HepG2 (cell line): ENCODE measurements at regions not wholly inside any gene's neighbourhood (a gene's known extent, or its start where the extent isn't known, plus 50 kb on each side); places are given as distances from the start of the nearest gene placed in this dataset.

Experiments used
- ATAC-seq: fragments of 200-7000 bp; cut with Tn5 transposase; 3 replicates; pipeline ENCODE4 v1.9.1; 2020; ENCODE audit warnings: mild to moderate bottlenecking, moderate library complexity
- BruUV-seq: library from RNA; stranded (reverse); fragments of 400-500 nt; replicated peaks from 2 replicates; lab custom pipeline; 2021; lab: Mats Ljungman, UMichigan
- CTCF ChIA-PET: fragments of 300-600 bp; formaldehyde crosslinking; extraction: SDS; loops from one replicate; lab custom pipeline; 2021; ENCODE audit warnings: low total read pairs, inconsistent platforms, low intra/inter-chr PET ratio; lab: Yijun Ruan, JAX
- POLR2A ChIA-PET: fragments of 350-600 bp; sonication (Branson Sonifier 250); formaldehyde crosslinking; loops from one replicate; lab custom pipeline; 2020; ENCODE audit warnings: antibody characterized with exemption, inconsistent platforms; lab: Yijun Ruan, JAX
- DNase-seq: peaks from one replicate; pipeline ENCODE4 v3.0.0-alpha.2; 2015; ENCODE audit warnings: low spot score
- FAIRE-seq: peaks from 3 replicates; lab custom pipeline; 2011; peaks lifted over from hg19 to GRCh38; lab: Jason Lieb, UNC
- H2AFZ ChIP-seq: one replicate; pipeline ENCODE4 v1.6.1; 2011; ENCODE audit warnings: low read length, inconsistent platforms
- H3K27ac ChIP-seq: fragments of 300-600 bp; 3 replicates; pipeline ENCODE4 v1.8.0; 2011; ENCODE audit warnings: mixed run types, mild to moderate bottlenecking, mixed read lengths, low read length, inconsistent platforms; ENCODE audit not compliant: insufficient read depth; ENCODE audit errors: extremely low read length
- H3K27me3 ChIP-seq, 2 experiments: fragments of 200-600 bp in 1 of 2; 2 replicates in 1 of 2; 3 replicates in 1 of 2; pipeline versions ENCODE4 v1.6.0 to v1.8.0; 2011; ENCODE audit warnings: low read length in 2 of 2, mild to moderate bottlenecking in 2 of 2, moderate library complexity in 2 of 2, inconsistent platforms in 1 of 2; ENCODE audit not compliant: insufficient read depth in 2 of 2, control insufficient read depth in 1 of 2
- H3K36me3 ChIP-seq, 2 experiments: fragments of 200-600 bp in 1 of 2; replicated peaks in 1 of 2; 2 replicates in 1 of 2; 3 replicates in 1 of 2; pipeline versions ENCODE4 v1.5.1 to v1.8.0; 2011; ENCODE audit warnings: low read length in 2 of 2, inconsistent platforms in 1 of 2; ENCODE audit not compliant: insufficient read depth in 2 of 2, control insufficient read depth in 1 of 2
- H3K4me1 ChIP-seq: 2 replicates; pipeline ENCODE4 v1.5.1; 2012; ENCODE audit warnings: low read length, inconsistent platforms; ENCODE audit not compliant: insufficient read depth
- H3K4me2 ChIP-seq: 2 replicates; pipeline ENCODE4 v1.6.0; 2011; ENCODE audit warnings: low read depth, low read length, inconsistent platforms
- H3K4me3 ChIP-seq, 3 experiments: fragments of 200-600 bp in 1 of 3; sonication (generic), shearing (Covaris generic) in 1 of 3; replicated peaks in 1 of 3; 2 replicates each; pipeline ENCODE4 v1.5.1; 2011 to 2016; ENCODE audit warnings: low read length in 3 of 3, inconsistent platforms in 2 of 3, low read depth in 2 of 3, mild to moderate bottlenecking in 2 of 3, control low read depth in 1 of 3, mixed read lengths in 1 of 3; ENCODE audit not compliant: insufficient read depth in 1 of 3
- H3K79me2 ChIP-seq: one replicate; pipeline ENCODE4 v1.6.1; 2011; ENCODE audit warnings: low read length, inconsistent platforms; ENCODE audit not compliant: insufficient read depth
- H3K9ac ChIP-seq: 2 replicates; pipeline ENCODE4 v1.6.0; 2011; ENCODE audit warnings: mild to moderate bottlenecking, low read depth, low read length, inconsistent platforms; ENCODE audit not compliant: insufficient read depth
- H3K9me3 ChIP-seq: 2 replicates; pipeline ENCODE4 v1.5.1; 2012; ENCODE audit warnings: mild to moderate bottlenecking, low read length
- H4K20me1 ChIP-seq: 2 replicates; pipeline ENCODE4 v1.6.0; 2011; ENCODE audit warnings: inconsistent platforms, mild to moderate bottlenecking, low read length, moderate library complexity; ENCODE audit not compliant: insufficient read depth
- CBX1 ChIP-seq: IDR thresholded peaks from one replicate; pipeline ENCODE4 v1.6.1; 2016; ENCODE audit warnings: antibody characterized with exemption, low read depth
- HNRNPUL1 ChIP-seq: fragments of 200-400 bp; formaldehyde crosslinking; IDR thresholded peaks from 2 replicates; pipeline ENCODE4 v1.6.1; 2017; ENCODE audit warnings: low read depth, mild to moderate bottlenecking, low read length, moderate library complexity
- NFKBIZ ChIP-seq: IDR thresholded peaks from 2 replicates; pipeline ENCODE4 v1.6.1; 2018; ENCODE audit warnings: missing genetic modification reagents, missing compliant biosample characterization
- PAF1 ChIP-seq: IDR thresholded peaks from 2 replicates; pipeline ENCODE4 v1.6.1; 2016; ENCODE audit warnings: missing genetic modification reagents, missing compliant biosample characterization
- PAWR ChIP-seq: sonication (generic); formaldehyde crosslinking; IDR thresholded peaks from 2 replicates; pipeline ENCODE4 v1.4.0; 2020; ENCODE audit warnings: missing genetic modification reagents, mild to moderate bottlenecking, borderline replicate concordance
- PAX8 ChIP-seq: sonication (generic); formaldehyde crosslinking; IDR thresholded peaks from 2 replicates; pipeline ENCODE4 v1.8.0; 2022; ENCODE audit warnings: mild to moderate bottlenecking, missing genetic modification reagents, borderline replicate concordance
- PTBP1 ChIP-seq: fragments of 200-400 bp; formaldehyde crosslinking; IDR thresholded peaks from 2 replicates; pipeline ENCODE4 v1.6.1; 2018; ENCODE audit warnings: low read length, low read depth; ENCODE audit not compliant: poor library complexity, severe bottlenecking
- ZNF12 ChIP-seq: sonication (generic); formaldehyde crosslinking; IDR thresholded peaks from 2 replicates; pipeline ENCODE4 v1.5.0; 2020; ENCODE audit warnings: missing genetic modification reagents
- ZNF282 ChIP-seq: fragments of 450-650 bp; IDR thresholded peaks from 2 replicates; pipeline ENCODE4 v1.6.1; 2018; ENCODE audit not compliant: partially characterized antibody
- ZNF296 ChIP-seq: sonication (generic); formaldehyde crosslinking; conservative IDR thresholded peaks from 2 replicates; pipeline ENCODE4 v1.5.0; 2020; ENCODE audit warnings: mild to moderate bottlenecking, missing genetic modification reagents
- ZNF329 ChIP-seq: sonication (generic); formaldehyde crosslinking; IDR thresholded peaks from 2 replicates; pipeline ENCODE4 v1.9.0; 2021; ENCODE audit warnings: low read depth, mild to moderate bottlenecking, missing genetic modification reagents
- ZNF879 ChIP-seq: sonication (generic); formaldehyde crosslinking; IDR thresholded peaks from 2 replicates; pipeline ENCODE4 v1.8.1; 2023; ENCODE audit warnings: missing genetic modification reagents
- WGBS: methylation state at CpG from one replicate; pipeline ENCODE4 v1.1.6; 2017; ENCODE audit warnings: low lambda C conversion rate; 5-methylcytosine and 5-hydroxymethylcytosine counted together
- in situ Hi-C: cut with HindIII; loops from 2 replicates; pipeline ENCODE4 v1.10.0; 2017; ENCODE audit warnings: low pct_unique_long_range_greater_than_20kb; ENCODE audit not compliant: extremely low pct_ligation_motif_present
- intact Hi-C: fragments of 100-400 bp; cut with micrococcal nuclease; formaldehyde crosslinking; loops from one replicate; pipeline ENCODE4 v1.10.0; 2022; ENCODE audit not compliant: unreplicated experiment
- TF ChIP-seq, protein P1 (sequence below): IDR thresholded peaks from 2 replicates; pipeline ENCODE4 v1.6.1; 2016; ENCODE audit warnings: low read depth, control low read depth
- TF ChIP-seq, protein P2 (sequence below): sonication (generic); formaldehyde crosslinking; IDR thresholded peaks from 2 replicates; pipeline ENCODE4 v1.8.1; 2023; ENCODE audit warnings: mild to moderate bottlenecking, inconsistent platforms, moderate library complexity, missing genetic modification reagents, borderline replicate concordance
- TF ChIP-seq, protein P3 (sequence below): sonication (generic); formaldehyde crosslinking; IDR thresholded peaks from 2 replicates; pipeline ENCODE4 v1.4.0; 2020; ENCODE audit warnings: missing genetic modification reagents

DNA sequence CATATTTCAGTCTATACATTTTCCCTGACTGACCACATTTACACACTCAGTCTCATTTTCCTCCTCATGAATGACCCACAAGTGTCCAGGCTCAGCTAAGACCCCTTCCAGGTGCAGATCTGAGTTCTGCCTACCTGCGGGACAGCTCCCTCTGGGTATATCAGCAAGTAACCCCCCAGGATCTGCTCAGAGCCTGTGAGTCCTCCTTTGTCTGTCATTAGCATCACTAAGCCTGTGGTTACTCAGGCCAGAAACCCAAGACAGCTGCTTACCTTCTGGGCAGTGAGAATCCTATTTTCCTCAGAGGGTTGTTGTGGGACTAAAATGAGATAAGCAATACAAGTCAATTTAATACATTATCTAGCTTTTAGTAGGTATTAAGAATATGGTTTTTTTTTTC lies 487.6 kb upstream of the BOD1L1 start:
- 0% methylated on average over 1 of the region's 1 CpG for WGBS
- ChIA-PET POLR2A (no interaction called here), CTCF (no interaction called here)
- peaks cover 84% of the 10 kb centered on the region for H3K9me3 ChIP-seq
- ATAC-seq (no peak), FAIRE-seq (no peak), DNase-seq (no peak)
- no peaks in the 10 kb centered on the region for H4K20me1 ChIP-seq
- H3K9ac ChIP-seq: no peak overlapping the region
- no peak overlapping the region for H3K27ac ChIP-seq
- H3K4me3 ChIP-seq: no peak overlapping the region
- no TSS peak for BruUV-seq
- intact Hi-C loops (no loop called here), in situ Hi-C loops (no loop called here)
- H2AFZ ChIP-seq: no peak overlapping the region
- H3K4me1 ChIP-seq: no peaks in the 10 kb centered on the region
- TF ChIP-seq NFKBIZ (CRISPR knock-in tag) (no peak), PTBP1 (no peak), ZNF329 (CRISPR knock-in tag) (no peak), PAX8 (CRISPR knock-in tag) (no peak), ZNF12 (no peak)
- TF ChIP-seq, protein P1, sequence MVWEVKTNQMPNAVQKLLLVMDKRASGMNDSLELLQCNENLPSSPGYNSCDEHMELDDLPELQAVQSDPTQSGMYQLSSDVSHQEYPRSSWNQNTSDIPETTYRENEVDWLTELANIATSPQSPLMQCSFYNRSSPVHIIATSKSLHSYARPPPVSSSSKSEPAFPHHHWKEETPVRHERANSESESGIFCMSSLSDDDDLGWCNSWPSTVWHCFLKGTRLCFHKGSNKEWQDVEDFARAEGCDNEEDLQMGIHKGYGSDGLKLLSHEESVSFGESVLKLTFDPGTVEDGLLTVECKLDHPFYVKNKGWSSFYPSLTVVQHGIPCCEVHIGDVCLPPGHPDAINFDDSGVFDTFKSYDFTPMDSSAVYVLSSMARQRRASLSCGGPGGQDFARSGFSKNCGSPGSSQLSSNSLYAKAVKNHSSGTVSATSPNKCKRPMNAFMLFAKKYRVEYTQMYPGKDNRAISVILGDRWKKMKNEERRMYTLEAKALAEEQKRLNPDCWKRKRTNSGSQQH: no peak
- no peaks in the 10 kb centered on the region for H3K36me3 ChIP-seq
- no peaks in the 10 kb centered on the region for H3K27me3 ChIP-seq
- H3K4me2 ChIP-seq: no peak overlapping the region
- no peaks in the 10 kb centered on the region for H3K79me2 ChIP-seq

DNA sequence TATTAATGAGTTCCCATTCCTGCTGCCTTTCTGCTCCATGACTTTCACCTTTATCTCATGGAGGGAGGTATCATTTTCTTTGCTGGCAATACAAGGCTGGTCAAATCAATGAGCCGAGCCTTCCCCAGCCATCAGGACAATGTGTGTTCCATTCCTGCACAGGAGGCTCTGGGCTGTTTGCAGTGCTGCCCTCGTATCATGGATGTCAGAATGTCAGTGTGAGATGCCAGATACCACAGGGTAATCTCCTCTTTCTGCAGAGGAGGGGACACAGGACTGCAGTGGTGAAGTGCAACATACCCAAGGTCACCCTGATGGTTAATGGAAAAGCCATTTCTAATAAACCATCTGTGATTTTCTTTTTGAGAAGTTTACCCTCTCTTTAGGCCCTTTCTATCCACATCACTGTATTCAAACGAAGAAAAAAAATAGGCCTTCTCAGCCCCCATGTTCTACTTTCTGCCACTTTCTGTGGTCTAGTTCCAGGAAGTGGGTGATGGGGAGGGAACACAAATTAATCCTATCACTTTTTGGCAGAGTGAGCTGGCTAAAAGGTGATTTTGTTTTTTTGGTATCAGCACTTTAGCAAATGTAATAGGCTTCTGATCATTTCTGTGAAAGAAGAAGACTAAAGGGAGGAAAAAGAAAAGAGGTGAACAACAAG lies 490.2 kb upstream of the BOD1L1 start:
- Histone ChIP-seq H3K27me3 (no peaks in the 10 kb centered on the region), H3K36me3 (no peaks in the 10 kb centered on the region), H3K4me1 (no peaks in the 10 kb centered on the region), H3K27ac (no peak overlapping the region), H2AFZ (no peak overlapping the region), H3K4me2 (no peak overlapping the region), H4K20me1 (no peaks in the 10 kb centered on the region), H3K9me3 (peaks cover 85% of the 10 kb centered on the region), H3K79me2 (no peaks in the 10 kb centered on the region), H3K4me3 (no peak overlapping the region), H3K9ac (no peak overlapping the region)
- POLR2A ChIA-PET: no interaction called here
- no TSS peak for BruUV-seq
- DNase-seq: no peak
- CTCF ChIA-PET: no interaction called here
- ATAC-seq: no peak
- intact Hi-C loops (no loop called here), in situ Hi-C loops (no loop called here)
- FAIRE-seq: no peak
- 0% methylated on average over 3 of the region's 3 CpGs for WGBS
- TF ChIP-seq, protein P2, sequence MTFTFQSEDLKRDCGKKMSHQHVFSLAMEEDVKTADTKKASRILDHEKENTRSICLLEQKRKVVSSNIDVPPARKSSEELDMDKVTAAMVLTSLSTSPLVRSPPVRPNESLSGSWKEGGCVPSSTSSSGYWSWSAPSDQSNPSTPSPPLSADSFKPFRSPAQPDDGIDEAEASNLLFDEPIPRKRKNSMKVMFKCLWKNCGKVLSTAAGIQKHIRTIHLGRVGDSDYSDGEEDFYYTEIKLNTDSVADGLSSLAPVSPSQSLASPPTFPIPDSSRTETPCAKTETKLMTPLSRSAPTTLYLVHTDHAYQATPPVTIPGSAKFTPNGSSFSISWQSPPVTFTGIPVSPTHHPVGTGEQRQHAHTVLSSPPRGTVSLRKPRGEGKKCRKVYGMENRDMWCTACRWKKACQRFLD (CRISPR knock-in tag): no peak
- TF ChIP-seq CBX1 (no peak), PAF1 (CRISPR knock-in tag) (no peak), ZNF296 (CRISPR knock-in tag) (no peak), HNRNPUL1 (no peak), PAWR (CRISPR knock-in tag) (no peak), ZNF282 (no peak), ZNF879 (no peak)
- TF ChIP-seq, protein P3, sequence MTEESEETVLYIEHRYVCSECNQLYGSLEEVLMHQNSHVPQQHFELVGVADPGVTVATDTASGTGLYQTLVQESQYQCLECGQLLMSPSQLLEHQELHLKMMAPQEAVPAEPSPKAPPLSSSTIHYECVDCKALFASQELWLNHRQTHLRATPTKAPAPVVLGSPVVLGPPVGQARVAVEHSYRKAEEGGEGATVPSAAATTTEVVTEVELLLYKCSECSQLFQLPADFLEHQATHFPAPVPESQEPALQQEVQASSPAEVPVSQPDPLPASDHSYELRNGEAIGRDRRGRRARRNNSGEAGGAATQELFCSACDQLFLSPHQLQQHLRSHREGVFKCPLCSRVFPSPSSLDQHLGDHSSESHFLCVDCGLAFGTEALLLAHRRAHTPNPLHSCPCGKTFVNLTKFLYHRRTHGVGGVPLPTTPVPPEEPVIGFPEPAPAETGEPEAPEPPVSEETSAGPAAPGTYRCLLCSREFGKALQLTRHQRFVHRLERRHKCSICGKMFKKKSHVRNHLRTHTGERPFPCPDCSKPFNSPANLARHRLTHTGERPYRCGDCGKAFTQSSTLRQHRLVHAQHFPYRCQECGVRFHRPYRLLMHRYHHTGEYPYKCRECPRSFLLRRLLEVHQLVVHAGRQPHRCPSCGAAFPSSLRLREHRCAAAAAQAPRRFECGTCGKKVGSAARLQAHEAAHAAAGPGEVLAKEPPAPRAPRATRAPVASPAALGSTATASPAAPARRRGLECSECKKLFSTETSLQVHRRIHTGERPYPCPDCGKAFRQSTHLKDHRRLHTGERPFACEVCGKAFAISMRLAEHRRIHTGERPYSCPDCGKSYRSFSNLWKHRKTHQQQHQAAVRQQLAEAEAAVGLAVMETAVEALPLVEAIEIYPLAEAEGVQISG (CRISPR knock-in tag): no peak
